OCI-LY7 (cell line): ENCODE measurements at regions not wholly inside any gene's neighbourhood (a gene's known extent, or its start where the extent isn't known, plus 50 kb on each side); places are given as distances from the start of the nearest gene placed in this dataset.

ENCODE experiments used
- BruUV-seq: library from RNA; stranded (reverse); fragments of 400-500 nt; replicated peaks from 2 replicates; lab custom pipeline; 2021; lab: Mats Ljungman, UMichigan
- CTCF ChIA-PET: fragments of 300-600 bp; sonication (Branson Sonifier 250); formaldehyde crosslinking; loops from one replicate; lab custom pipeline; 2022; ENCODE audit warnings: antibody characterized with exemption; ENCODE audit not compliant: unreplicated experiment; lab: Charles Lee
- POLR2A ChIA-PET: fragments of 300-600 bp; sonication (Branson Sonifier 250); formaldehyde crosslinking; loops from one replicate; lab custom pipeline; 2022; ENCODE audit warnings: antibody characterized with exemption; lab: Charles Lee
- DNase-seq: peaks from one replicate; pipeline ENCODE4 v3.0.0-alpha.2; 2015; ENCODE audit warnings: low spot score
- H2AFZ ChIP-seq: fragments of 200-600 bp; sonication (generic), shearing (Covaris generic); 2 replicates; pipeline ENCODE4 v1.6.1; 2014; ENCODE audit warnings: mild to moderate bottlenecking, antibody characterized with exemption, low read length, moderate library complexity
- H3K27ac ChIP-seq: fragments of 200-600 bp; sonication (generic); 2 replicates; pipeline ENCODE4 v1.5.1; 2014; ENCODE audit warnings: mixed run types, low read depth, mild to moderate bottlenecking, moderate library complexity, low read length, inconsistent platforms; ENCODE audit not compliant: poor library complexity, severe bottlenecking
- H3K36me3 ChIP-seq: fragments of 200-600 bp; sonication (generic); 2 replicates; pipeline ENCODE4 v1.6.1; 2014; ENCODE audit warnings: mild to moderate bottlenecking, antibody characterized with exemption, low read length, moderate library complexity, mixed read lengths; ENCODE audit not compliant: insufficient read depth
- H3K4me1 ChIP-seq: fragments of 200-600 bp; sonication (generic); 2 replicates; pipeline ENCODE4 v1.5.1; 2014; ENCODE audit warnings: mild to moderate bottlenecking, low read length; ENCODE audit not compliant: insufficient read depth, poor library complexity, severe bottlenecking
- H3K4me2 ChIP-seq: fragments of 200-600 bp; sonication (generic); 2 replicates; pipeline ENCODE4 v1.6.1; 2014; ENCODE audit warnings: mild to moderate bottlenecking, low read length
- H3K4me3 ChIP-seq: fragments of 200-600 bp; sonication (generic); 2 replicates; pipeline ENCODE4 v1.5.1; 2014; ENCODE audit warnings: mild to moderate bottlenecking, low read depth, low read length; ENCODE audit not compliant: poor library complexity, severe bottlenecking
- H3K79me2 ChIP-seq: fragments of 200-600 bp; sonication (generic); 2 replicates; pipeline ENCODE4 v1.6.1; 2016; ENCODE audit warnings: low read depth, mild to moderate bottlenecking, low read length, moderate library complexity, mixed read lengths; ENCODE audit not compliant: insufficient read depth
- H3K9me2 ChIP-seq: fragments of 200-600 bp; sonication (generic); 2 replicates; pipeline ENCODE4 v1.6.1; 2016; ENCODE audit warnings: mild to moderate bottlenecking, low read length, mixed read lengths; ENCODE audit not compliant: insufficient read depth
- H3K9me3 ChIP-seq: fragments of 200-600 bp; sonication (generic); 2 replicates; pipeline ENCODE4 v1.6.1; 2014; ENCODE audit warnings: mild to moderate bottlenecking, mixed run types, low read length, mixed read lengths
- H4K20me1 ChIP-seq: fragments of 200-600 bp; sonication (generic); 2 replicates; pipeline ENCODE4 v1.6.1; 2014; ENCODE audit warnings: mild to moderate bottlenecking, antibody characterized with exemption, low read length, moderate library complexity, mixed read lengths; ENCODE audit not compliant: insufficient read depth
- EZH2phosphoT487 ChIP-seq: fragments of 200-600 bp; sonication (generic); IDR thresholded peaks from 2 replicates; pipeline ENCODE4 v1.6.1; 2018; ENCODE audit warnings: low read depth, borderline replicate concordance, mild to moderate bottlenecking, mixed run types, antibody characterized with exemption, low read length, moderate library complexity, mixed read lengths
- intact Hi-C: fragments of 100-400 bp; cut with micrococcal nuclease; formaldehyde crosslinking; loops from one replicate; pipeline ENCODE4 v1.10.0; 2022; ENCODE audit not compliant: unreplicated experiment
- TF ChIP-seq, protein P1 (sequence below): fragments of 200-600 bp; sonication (generic); conservative IDR thresholded peaks from 2 replicates; pipeline ENCODE4 v1.5.1; 2014; ENCODE audit warnings: mild to moderate bottlenecking, antibody characterized with exemption, low read length, moderate library complexity, mixed read lengths

DNA sequence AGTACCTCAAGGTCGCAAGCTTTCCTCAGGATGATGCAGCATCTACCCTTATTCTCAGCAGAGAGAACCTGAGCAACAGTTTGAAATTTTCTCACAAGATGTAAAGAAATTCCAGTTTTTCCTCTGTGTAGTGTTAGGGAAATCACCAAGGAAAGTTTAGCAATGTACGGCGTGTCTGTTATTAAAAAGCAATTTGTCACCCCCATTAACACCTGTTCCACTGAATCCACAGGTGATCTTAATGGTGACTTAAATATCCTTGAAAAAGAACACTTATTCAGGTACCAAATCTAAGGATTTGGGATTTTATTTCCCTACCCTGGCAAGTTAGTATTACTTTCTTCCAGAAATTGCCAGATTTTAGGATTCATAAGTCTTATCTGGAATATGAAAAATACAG, 77.9 kb upstream of the ATP10B start:
- intact Hi-C loops: no loop called here
- Histone ChIP-seq H4K20me1 (no peaks in the 10 kb centered on the region), H3K4me3 (no peak overlapping the region), H2AFZ (no peak overlapping the region), H3K4me2 (no peak overlapping the region), H3K36me3 (no peaks in the 10 kb centered on the region), H3K9me2 (no peaks in the 10 kb centered on the region), H3K4me1 (no peaks in the 10 kb centered on the region), H3K27ac (no peak overlapping the region), H3K9me3 (no peaks in the 10 kb centered on the region), H3K79me2 (no peaks in the 10 kb centered on the region)
- no peak for DNase-seq
- no peak for TF ChIP-seq EZH2phosphoT487
- TF ChIP-seq, protein P1, sequence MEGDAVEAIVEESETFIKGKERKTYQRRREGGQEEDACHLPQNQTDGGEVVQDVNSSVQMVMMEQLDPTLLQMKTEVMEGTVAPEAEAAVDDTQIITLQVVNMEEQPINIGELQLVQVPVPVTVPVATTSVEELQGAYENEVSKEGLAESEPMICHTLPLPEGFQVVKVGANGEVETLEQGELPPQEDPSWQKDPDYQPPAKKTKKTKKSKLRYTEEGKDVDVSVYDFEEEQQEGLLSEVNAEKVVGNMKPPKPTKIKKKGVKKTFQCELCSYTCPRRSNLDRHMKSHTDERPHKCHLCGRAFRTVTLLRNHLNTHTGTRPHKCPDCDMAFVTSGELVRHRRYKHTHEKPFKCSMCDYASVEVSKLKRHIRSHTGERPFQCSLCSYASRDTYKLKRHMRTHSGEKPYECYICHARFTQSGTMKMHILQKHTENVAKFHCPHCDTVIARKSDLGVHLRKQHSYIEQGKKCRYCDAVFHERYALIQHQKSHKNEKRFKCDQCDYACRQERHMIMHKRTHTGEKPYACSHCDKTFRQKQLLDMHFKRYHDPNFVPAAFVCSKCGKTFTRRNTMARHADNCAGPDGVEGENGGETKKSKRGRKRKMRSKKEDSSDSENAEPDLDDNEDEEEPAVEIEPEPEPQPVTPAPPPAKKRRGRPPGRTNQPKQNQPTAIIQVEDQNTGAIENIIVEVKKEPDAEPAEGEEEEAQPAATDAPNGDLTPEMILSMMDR: no peak
- BruUV-seq: no TSS peak
- CTCF ChIA-PET: no interaction called here
- POLR2A ChIA-PET: no interaction called here

DNA sequence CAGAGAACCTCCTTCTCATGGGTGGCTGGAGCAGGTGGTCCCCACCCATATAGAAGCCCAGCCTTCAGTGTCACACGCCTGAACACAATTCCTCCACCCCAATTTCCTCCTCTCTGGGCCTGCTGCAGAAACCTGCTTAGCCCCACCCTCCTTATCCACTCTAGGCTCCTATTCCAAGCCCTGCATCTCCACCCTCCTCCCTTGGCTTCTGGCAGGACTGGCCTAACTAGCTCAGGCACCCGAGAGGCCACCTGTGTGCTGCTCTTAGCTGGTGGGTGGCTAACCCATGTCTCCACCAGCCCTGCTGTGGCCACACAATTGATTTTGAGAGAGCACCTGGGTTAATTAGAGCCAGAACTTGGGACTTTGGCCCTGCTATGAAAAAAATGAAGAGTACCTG, 77.3 kb upstream of the ATP10B start:
- POLR2A ChIA-PET: interaction anchor here (0.5 kb wide), 2 partner anchors 86 to 303 kb away, joined by 3 read pairs; no protein-coding TSS in a partner anchor
- intact Hi-C loops: no loop called here

DNA sequence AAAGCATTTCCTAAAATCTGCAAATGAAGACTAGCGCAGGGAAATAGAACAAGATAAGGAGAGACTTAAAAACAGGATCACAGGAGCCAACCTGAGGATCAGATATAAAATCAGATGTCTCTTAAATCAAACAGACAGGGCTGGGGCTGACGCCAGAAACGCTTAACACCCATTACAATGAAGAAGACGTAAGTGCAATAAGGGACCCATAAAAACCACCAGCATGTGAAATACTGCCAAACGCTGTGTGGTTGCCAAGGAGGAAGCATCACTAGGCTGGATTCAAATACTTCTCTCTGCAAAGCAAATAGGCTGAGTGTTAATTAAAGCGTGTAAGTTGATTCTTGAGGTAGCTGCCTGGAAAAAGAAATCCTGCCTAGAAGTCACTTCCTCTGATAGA, 74.4 kb upstream of the ATP10B start:
- BruUV-seq: no TSS peak
- Histone ChIP-seq H3K9me2 (no peaks in the 10 kb centered on the region), H4K20me1 (no peaks in the 10 kb centered on the region), H3K4me1 (no peaks in the 10 kb centered on the region), H2AFZ (no peak overlapping the region), H3K79me2 (no peaks in the 10 kb centered on the region), H3K36me3 (no peaks in the 10 kb centered on the region), H3K27ac (no peak overlapping the region), H3K4me3 (no peak overlapping the region), H3K4me2 (no peak overlapping the region), H3K9me3 (no peaks in the 10 kb centered on the region)
- intact Hi-C loops: no loop called here
- no peak for DNase-seq
- ChIA-PET POLR2A (no interaction called here), CTCF (no interaction called here)
- no peak for TF ChIP-seq EZH2phosphoT487
- TF ChIP-seq, protein P1: no peak

More for the DNA sequence above, 77.3 kb upstream of the ATP10B start:
- no TSS peak for BruUV-seq
- H3K4me3 ChIP-seq: no peak overlapping the region
- no peaks in the 10 kb centered on the region for H3K36me3 ChIP-seq
- no peak overlapping the region for H3K27ac ChIP-seq
- no peak for DNase-seq
- no peaks in the 10 kb centered on the region for H3K9me3 ChIP-seq
- H4K20me1 ChIP-seq: no peaks in the 10 kb centered on the region
- no peaks in the 10 kb centered on the region for H3K79me2 ChIP-seq
- no peak overlapping the region for H2AFZ ChIP-seq
- H3K4me1 ChIP-seq: no peaks in the 10 kb centered on the region
- H3K4me2 ChIP-seq: no peak overlapping the region
- H3K9me2 ChIP-seq: no peaks in the 10 kb centered on the region
- TF ChIP-seq, protein P1: no peak
- no peak for TF ChIP-seq EZH2phosphoT487
- CTCF ChIA-PET: no interaction called here
